Smooth muscle cell of the brain vasculature (primary cell): ENCODE measurements at regions not wholly inside any gene's neighbourhood (a gene's known extent, or its start where the extent isn't known, plus 50 kb on each side); places are given as distances from the start of the nearest gene placed in this dataset.
"Not testable (repeated sequence)": the region's sequence is repeated elsewhere in the genome, so short reads cannot be mapped to it uniquely, and the experiment has no call there.

Experiments used
- DNase-seq: peaks from one replicate; pipeline ENCODE4 v3.0.0-alpha.2; 2012; ENCODE audit warnings: low read depth, low spot score

DNA sequence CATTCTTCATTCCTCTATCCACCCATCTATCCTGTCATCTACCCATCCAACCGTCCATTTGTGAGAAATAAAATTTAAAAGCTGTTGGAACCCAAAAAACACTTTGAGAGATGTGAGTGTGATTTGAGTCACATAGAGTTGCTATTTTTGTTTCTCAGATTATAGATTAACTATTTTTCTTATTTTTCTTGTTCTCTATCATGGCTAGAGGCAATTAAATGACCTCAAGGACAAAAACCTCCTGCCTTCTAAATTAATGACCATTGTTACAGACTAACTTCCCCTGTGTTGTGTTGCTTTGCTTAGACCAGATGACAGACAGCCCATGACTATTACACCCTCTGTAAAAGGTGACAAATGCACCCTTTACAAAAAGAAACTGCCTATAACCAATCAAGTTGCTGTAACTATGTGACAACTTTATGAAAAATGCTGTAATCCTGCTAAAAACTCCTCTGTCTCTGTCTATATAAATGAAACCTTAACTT, 207.9 kb upstream of the CXCR4 start:
- DNase-seq: no peak

GRCh38 chr2:136324966-136325365, 207.0 kb upstream of the CXCR4 start:
- DNase-seq: no peak

DNA sequence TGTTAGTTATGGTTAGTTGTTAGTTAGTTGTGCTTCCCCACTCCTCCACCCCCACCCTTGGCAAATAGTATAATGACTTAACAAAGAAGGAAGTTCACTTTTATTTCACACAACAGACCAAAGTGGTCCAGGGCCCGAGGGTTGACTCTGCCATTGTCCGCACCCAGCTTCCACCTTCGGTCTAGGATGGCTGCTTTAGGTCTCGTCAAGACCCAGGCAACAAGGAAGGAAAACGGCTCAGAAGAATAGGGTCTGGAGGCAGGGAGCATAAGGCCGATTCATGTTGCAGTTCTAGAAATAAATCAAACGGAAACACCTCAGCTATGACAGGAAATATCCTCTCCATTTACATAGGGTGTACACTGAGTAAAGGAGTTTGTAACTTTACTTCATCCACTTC, 206.0 kb upstream of the CXCR4 start:
- DNase-seq: no peak

GRCh38 chr2:136323195-136323594, 205.2 kb upstream of the CXCR4 start:
- DNase-seq: no peak

GRCh38 chr2:136322428-136322827, 204.5 kb upstream of the CXCR4 start:
- DNase-seq: no peak

GRCh38 chr2:136319651-136320050, 201.7 kb upstream of the CXCR4 start:
- no peak for DNase-seq

GRCh38 chr2:136319237-136319636, 201.3 kb upstream of the CXCR4 start:
- DNase-seq: no peak

DNA sequence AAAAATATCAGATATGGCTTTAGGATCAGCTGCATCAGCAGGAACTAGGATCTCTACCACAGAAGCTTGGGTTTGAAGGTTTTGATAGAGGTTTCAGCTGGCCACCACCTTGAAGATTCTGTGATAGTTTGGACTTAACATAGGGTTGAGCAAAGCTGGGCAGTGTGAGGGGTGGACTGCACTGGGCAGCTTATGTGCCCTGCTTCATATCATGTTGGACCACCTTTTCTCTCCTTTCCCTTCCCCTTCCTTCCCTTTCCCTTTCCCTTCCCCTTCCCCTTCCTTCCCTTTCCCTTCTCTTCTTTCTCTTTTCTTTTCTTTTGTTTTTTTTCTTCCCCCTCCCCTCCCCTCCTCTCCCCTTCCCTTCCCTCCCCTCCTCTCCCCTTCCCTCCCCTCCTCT, 196.3 kb upstream of the CXCR4 start:
- no peak for DNase-seq

GRCh38 chr2:136312568-136312967, 194.6 kb upstream of the CXCR4 start:
- DNase-seq: not testable (repeated sequence)

GRCh38 chr2:136310797-136311603, 193.1 kb upstream of the CXCR4 start:
- DNase-seq: no peak

DNA sequence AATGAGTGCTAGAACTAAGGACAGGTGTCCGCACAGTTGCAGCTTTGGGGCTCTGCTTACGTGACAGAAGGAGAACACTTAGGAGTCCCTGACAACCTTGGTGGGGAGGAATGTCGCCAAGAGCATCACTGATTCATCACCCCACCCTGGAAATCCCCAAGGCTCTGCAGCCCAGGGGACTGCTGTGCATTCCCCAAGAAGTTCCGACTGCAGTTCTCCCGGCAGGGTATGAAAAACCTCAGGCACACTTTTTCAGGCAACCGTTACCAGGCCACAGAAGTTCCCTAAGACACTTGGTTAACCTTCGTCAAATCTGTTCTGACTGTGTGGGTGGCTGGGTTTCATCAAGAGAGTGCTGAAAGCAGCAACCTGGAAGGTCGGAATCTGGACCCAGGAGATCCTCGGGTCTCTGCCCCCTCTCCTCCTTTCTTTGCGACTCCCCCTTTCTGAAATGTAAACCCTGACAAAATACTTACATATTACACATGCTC, 192.1 kb upstream of the CXCR4 start:
- DNase-seq: no peak

GRCh38 chr2:136308611-136309010, 190.7 kb upstream of the CXCR4 start:
- no peak for DNase-seq

GRCh38 chr2:136306836-136307235, 188.9 kb upstream of the CXCR4 start:
- no peak for DNase-seq

GRCh38 chr2:136305517-136306192, 187.7 kb upstream of the CXCR4 start:
- DNase-seq: no peak

DNA sequence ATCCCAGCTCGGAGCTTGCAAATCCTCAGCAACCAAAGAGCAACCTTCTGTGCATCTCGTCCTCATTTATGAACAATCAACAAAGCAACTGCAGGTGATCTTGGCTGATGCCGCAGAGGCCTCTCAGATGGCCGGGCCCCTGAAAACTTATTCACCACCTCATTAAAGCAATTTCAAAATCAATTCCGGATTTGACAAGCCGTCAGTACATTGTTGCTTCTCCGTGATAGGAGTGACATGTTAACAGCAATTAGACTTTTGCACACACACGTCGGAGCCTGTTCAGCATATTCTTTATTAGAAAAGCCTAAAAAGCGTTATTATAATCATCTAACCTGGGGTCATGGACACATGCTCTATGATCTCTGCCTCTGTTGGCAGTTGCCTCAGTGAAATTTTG, 183.1 kb upstream of the CXCR4 start:
- no peak for DNase-seq

DNA sequence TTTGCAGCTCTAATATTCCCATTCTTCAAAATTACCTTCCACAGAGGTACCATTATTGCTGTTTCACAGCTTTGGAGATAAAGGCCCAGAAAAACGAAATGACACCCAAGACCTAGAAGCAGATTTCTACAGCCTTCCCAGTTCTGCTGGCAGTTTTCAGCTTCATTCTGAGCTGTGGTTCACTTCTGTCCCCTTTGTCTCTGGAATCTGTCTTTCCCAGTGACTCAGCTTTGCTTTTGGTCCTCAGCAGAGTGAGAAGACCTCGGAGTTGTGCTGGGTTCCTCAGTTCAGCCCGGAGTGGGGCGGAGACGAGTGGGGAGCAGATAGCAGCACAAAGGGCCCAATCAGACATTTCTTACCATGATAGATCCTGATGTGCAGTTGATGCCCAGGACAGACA, 180.7 kb upstream of the CXCR4 start:
- no peak for DNase-seq

GRCh38 chr2:136297994-136298393, 180.0 kb upstream of the CXCR4 start:
- no peak for DNase-seq

- no peak for DNase-seq
Measured at GRCh38 chr2:136297312-136297711, 179.4 kb upstream of the CXCR4 start.

DNA sequence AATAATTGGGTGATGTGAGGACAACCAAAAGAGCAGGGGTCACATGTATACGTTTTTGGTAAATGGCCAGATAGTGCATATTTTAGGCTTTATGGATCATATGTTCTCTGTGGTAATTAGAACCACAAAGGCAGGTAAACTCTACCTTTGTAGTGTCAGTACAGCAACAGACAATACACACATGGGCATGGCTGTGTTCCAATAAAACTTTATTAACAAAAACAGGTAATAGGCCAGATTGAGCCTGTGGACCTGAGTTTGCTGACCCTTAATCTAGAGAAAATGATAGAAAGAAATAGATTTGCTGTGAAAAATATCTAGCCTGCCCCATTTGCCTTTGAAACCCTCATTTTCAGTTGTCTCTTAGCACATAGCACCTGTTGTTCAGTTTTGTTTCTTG, 177.2 kb upstream of the CXCR4 start:
- no peak for DNase-seq

DNA sequence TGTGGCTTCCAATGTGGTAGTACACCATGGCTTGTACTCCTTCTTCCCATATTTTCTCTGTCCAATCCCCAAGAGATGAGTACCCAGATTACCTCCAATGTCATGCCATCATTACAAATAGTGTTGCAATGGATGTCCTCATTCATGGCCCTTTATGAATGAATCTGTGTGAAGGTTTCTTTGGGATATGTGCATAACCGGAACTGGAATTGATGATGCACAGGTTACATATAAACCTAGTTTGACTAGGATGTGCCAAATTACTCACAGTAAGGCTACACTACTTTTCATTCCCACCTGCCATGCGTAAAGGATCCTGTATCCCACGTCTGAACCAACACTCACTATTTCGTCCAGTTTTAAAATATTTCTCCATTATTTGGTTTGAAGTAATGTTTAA, 173.9 kb upstream of the CXCR4 start:
- DNase-seq: no peak

DNA sequence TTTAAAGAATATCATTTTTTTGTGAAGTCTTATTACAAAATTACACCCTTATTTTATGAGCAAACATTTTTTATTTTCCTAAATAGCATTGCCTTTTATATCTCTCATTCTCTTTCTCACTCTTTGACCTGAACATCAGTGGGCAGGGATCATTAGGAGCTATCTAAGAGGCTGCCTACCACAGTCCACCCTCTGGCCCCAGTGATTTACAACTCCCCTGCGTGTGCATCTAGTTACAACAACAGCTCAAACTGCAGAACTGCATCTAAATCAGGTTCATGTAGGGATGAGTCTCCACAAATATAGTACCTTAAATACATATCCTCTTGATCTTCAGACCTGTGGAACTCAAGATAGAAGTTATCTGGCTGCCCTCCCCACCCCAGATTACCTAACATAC, 172.4 kb upstream of the CXCR4 start:
- no peak for DNase-seq

GRCh38 chr2:136288249-136288648, 170.3 kb upstream of the CXCR4 start:
- DNase-seq: no peak

DNA sequence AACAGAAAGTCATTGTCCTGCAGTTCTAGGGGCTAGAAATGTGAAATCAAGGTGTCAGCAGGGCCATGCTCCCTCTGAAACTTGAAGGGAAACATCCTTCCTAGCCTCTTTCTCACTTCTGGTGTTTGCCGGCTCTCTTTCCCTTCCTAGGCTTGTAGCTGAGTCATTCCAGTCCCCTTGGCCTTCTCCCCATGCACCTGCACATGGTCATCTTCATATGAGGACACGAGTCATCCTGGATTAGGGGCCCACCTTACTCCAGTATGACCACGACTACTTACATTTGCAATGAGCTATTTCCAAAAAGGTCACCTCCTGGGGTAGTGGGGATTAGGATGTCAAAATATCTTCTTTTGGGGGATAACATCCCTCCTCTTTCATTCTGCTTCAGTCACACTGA, 168.5 kb upstream of the CXCR4 start:
- no peak for DNase-seq
